Renal pelvis (tissue), 1 donor: ENCODE measurements at regions not wholly inside any gene's neighbourhood (a gene's known extent, or its start where the extent isn't known, plus 50 kb on each side); places are given as distances from the start of the nearest gene placed in this dataset.
"Not testable (repeated sequence)": the region's sequence is repeated elsewhere in the genome, so short reads cannot be mapped to it uniquely, and the experiment has no call there.

Experiments
- DNase-seq: peaks from one replicate; pipeline ENCODE4 v3.0.0-alpha.2; 2013

DNA sequence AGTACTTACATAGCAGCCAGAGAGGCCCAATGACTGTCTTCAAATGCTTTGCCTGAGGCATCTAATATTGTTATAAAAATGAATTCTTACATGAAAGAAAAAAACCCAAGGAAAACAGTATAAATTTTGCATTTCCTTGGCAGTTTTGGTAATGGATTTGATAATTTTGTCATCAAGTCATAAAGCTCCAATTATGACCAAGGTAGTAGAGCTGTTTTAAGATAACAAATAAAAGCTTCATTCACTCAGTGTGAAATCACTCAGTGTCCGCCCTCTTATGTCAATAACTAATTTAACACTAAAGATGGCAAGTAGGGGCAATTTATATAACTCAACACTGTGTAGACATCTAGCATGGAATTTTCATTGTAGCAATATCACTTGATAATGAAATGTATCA lies 193.9 kb downstream of the ANKRD7 start:
- DNase-seq: no peak

DNA sequence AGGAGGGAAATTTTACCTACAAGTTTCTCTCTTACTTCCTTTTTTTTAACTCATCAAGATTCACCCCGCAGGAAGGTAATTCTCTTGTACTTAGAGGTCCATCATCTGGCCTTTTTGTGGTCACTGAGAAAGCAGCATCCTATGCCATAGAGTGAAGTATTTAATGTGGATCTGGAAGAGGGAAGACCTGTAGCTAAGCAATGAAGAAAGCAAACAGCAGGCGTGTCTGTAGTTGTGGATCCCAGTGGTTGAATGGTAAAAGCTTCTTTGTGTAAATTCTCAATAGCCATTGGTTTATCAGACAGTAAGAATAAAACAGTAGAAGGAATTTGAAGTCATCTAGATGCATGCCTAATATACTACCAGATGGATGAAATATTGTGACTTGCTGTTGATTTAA lies 196.4 kb downstream of the ANKRD7 start:
- no peak for DNase-seq

DNA sequence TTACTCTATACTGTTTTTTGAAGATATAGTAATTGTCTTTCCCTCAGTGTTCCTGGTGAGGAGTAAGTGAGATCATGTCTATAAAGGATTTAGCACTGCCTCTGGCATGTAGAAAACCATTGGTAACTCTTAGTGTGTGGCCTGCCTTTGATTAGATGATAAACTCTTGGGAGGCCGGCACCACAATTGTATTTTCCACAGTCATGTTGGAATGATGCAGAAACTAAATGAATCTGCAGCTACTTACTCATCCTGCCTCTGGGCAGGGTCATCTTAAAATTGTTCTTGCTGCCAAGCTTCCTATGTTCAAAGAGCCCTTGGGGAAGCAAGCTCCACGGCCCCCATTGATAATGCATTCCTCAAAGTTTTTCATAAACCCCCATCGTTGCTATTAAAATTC lies 204.6 kb downstream of the ANKRD7 start:
- no peak for DNase-seq

DNA sequence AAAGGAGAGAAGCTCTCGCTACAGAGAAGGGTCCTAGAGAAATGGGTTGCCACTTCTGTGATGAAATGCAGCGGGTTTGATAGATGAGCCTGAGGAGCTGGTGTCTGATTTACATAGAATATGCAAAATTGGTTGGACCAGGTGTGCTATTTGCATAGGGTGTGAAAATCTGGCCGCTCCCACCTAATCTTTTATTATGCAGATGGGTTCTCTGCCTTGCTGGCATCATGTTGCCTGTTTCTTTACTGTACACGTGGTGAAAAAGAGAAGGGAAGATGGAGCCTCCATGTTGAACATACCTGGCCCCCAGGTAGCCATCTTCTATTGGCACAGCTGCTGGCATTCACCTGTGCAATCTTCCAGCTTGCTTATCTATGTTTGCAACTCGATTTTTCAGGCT lies 212.2 kb downstream of the ANKRD7 start:
- DNase-seq: no peak

DNA sequence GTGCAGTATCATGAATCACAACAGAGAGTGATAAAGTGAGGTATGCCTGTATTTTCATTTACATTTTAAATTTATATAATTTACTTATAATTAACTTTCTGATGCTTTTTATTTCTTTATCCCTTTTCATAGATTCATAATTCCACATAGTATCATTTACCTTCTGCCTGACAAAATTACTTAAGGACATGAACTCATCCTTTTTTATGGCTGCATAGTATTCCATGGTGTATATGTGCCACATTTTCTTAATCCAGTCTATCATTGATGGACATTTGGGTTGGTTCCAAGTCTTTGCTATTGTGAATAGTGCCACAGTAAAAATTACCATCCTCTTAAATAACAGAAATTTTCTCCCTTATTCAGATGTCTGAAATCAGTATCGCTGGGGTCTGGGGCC lies 224.5 kb downstream of the ANKRD7 start:
- DNase-seq: not testable (repeated sequence)

DNA sequence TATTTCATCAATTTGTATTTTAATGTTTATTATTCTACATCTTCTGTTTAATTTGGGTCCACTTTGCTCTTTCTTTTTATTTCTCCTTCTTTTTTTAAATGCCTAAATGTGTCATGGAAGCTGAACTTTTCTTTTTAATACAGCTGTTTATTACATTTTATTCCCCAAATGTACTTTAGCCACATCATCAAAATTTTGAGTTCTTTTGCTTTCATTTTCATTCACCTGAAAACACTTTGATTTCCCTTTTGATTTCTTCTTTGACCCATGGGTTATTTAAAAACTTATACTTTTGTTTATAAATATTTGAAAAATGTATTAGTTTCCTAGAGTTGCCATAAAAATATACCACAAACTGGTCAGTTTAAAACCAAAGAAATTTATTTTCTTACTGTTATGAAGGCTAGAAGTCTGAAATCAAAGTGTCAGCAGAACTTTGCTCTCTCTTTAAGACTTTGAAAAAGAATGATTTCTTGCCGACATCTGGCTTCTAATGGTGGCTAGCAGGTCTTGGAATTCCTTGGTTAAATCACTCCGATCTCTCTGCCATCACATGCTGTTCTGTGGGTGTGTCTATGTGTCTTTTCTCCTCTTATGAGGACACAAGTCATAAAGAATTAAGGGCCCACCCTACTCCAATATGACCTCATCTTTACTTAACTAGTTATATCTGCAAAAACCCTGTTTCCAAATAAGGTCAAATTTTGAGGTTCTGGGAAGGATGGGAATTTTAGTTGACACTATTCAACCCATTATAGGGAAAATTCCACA lies 225.5 kb downstream of the ANKRD7 start:
- no peak for DNase-seq

DNA sequence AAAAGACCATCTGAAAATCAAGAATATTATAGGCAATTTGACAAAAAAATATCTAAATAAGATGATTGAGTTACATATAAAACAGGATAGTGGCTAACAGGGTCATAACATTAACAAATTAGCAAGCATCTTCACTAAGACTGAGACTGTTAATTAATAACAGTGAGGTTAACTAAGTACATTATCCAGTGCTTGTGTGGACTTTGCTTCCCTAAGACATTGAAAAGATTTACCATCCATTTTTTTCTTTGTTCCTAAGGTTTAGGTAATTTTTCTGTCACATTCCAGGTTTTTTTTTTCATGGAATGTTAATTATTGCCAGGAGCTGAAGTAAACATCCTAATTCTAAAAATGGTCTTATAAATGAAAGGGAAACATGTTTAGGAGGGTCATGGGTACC lies 227.6 kb downstream of the ANKRD7 start:
- DNase-seq: peak; percentile 1

DNA sequence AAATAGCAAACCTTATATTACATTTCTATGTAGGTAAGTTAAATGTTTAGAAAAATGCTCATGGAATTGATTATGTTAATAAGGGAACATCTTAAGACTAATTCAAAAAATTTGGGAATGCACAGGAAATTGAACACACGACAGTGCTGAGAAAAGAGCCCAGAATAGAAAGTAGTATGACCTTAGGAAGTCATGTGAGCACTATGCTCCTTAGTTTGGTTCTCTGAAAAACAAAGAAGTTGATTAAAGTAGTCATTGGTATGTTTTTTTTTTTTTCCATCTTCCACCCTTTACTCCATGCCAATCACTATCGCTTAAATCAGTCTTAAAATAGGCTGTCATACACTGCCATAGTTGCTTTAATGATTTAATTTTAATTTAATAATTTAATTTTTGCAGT lies 242.9 kb downstream of the ANKRD7 start:
- DNase-seq: no peak

DNA sequence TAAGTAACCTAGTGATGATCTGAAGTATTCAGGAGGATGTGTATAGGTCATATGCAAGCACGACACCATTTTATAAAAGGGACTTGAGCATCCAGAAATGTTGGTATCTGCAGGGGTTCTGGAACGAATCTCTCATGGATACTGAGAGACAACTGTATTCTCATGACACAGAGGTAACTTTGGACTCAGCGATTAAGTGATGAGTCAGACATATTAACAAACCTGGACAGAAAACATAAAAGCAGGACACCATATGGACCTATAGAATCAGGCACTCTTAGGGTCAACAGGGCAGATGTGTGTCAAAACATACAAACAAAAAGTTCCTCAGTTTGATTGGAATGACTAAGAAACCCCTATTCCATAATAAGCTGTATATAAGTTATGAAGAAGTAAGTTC lies 248.1 kb downstream of the ANKRD7 start:
- no peak for DNase-seq

DNA sequence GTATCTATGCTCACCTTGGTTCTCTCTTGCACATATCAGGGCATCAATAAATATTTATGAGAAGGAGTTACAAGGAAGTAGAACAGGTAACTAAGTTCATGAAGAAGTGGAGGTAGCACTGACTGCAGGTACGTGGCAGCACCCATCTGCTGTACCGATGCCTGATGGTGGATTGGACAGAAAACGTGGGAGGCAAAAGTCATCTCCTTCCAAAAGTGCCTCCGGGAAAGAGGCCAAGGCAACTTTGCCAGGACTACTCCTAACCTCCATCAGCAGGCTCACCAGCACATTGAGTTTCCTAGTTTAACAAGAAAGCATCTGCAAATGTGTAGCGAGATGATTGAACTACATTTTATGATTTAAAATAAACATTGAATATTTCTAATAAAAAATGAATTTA lies 248.8 kb downstream of the ANKRD7 start:
- DNase-seq: no peak

DNA sequence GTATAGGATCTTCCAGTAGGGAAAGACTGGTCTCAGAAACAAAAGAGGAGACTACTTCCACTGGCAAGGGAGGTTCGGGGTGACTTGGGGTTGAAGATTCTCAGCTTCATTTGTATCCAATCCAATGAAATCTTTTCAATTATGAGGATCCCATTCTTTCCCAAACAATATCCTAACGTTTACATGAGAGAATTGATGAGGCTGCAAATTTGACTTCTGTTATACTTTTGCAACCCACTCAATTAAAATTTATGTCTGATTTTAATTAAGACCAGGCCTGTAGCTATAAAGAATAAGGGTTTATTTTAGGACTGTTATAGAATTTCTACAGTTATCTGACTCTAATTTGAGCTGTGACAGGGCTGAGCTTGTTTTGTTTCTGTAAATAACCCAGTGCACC lies 251.5 kb downstream of the ANKRD7 start:
- DNase-seq: no peak

DNA sequence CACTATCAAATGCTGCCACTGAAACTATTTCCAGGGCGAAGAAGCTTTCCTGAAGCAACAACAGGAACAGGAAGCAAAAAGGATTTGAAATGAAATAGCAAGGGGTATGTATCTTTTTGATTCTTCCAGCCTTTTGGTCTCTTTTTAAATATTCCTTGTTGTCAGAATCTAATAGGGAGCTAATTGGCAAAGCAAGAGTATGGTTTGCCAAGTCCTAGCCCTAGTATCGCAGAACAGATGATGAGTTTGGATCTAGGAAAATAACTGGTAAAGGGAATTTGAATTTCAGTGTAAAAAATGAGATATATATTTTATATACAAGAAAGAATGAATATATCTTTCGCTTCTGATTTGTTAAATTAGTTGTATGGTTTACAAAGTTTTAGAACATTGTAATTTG lies 252.5 kb downstream of the ANKRD7 start:
- no peak for DNase-seq

DNA sequence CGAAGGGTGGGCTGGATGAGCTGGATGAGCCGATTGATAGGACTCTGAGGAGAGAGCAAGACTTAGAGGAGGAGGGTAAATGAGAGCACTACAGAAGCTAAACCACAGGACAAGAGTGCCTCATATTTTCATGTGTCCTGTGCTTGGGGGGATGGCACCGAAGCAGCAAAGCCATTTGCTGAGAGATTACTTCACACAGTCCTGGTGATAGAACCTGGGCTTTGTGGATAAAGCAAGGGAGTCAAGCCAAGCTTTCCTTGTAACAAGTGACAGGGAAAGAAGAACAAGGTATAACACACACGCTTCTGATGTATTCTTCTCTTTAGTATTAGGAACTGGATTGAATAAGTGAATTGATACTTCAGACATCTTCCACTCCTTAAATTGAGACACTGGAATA lies 253.7 kb downstream of the ANKRD7 start:
- DNase-seq: no peak

DNA sequence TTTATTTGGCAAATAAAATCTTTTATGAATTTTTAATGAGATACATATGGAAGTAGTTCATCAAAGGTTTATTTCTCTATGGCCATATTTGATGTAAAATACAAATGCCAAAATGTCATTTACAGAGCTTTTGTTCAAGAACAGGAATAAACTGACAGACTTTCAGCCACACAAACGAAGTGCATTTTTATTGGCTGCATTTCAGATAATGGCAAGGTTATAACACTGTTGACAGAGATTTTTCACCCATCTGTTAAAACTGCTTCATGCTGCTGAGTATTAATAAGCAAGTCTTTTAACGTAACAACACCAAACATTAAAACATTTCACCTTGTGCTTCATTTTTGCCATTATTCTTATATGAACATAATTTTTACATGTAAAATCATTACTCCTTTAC lies 254.4 kb downstream of the ANKRD7 start:
- DNase-seq: no peak

DNA sequence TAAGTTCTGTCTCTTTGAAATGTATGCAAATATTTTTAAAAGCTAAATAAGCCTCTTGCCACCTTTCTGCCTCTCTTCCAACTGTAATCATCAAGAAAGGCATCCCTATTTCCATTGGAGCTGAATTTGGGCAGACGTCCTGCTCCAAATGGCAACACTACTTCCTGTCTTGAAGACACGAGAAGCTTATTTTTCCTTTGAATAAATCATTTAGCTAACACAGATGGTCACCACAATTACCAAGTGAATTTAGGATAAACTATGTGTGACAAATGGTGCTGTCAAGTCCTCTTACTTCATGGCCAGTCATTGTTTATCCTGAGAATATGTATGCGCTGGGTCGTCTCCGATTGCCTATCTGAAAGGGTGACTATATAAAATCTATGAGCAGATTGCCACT lies 268.0 kb downstream of the ANKRD7 start:
- DNase-seq: no peak

DNA sequence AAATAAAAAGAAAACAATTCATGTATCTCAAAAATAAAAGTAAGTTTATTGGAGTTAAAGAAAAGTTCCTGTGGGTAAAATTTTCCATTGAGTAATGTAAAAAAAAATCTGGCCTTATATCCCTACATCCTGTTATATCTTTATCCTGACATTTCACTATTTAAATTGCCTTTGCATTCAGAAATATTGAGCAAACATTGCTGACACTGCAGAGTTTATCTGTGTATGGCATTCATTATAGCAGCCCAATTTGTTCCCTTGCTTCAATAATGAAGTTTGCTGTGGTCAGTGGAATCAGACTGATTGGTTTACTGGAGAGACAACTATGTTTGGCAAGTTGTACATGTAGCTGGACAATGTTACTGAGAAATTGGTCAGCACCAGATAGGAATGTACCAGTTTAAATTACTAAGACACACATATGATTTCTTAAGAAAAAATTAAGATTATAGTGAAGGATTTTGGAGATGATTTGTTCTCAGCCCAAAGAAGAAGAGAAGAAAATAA lies 271.7 kb downstream of the ANKRD7 start:
- no peak for DNase-seq

DNA sequence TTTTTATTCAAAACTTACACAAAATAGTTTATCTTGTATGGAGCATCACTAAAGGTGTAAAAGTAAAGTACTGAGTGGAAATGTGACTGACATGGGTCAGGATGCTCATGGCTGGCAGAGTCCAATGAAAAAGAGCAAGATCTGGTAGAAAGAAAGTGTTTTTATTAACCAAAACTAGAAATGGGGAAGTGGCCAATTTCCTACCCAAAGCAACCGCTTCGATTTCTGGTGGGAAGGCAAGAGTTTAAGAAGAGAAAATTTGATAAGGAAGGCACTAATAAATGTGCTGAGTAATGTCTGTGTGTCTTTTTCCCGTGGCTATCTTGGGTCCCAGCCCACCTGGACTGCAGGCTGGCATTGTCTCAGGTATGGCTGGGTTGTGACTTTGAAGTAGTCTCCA lies 277.7 kb downstream of the ANKRD7 start:
- no peak for DNase-seq

DNA sequence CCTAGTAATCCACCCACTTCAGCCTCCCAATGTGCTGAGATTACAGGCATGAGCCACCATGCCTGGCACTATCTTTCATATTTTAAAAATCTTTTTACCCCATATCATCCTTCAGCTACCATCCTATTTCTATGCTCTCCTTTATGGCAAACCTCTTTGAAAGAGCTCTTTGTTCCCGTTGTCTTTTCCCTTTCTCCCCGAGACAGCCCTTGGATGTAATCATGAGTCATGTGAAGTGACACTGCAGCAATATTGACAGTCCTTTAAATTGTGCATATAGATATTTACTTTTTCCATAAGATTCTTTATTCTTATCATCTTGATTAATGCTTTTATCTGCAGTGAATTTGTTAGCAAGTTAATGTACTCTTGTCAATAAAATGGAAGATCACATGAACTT lies 286.6 kb downstream of the ANKRD7 start:
- no peak for DNase-seq

DNA sequence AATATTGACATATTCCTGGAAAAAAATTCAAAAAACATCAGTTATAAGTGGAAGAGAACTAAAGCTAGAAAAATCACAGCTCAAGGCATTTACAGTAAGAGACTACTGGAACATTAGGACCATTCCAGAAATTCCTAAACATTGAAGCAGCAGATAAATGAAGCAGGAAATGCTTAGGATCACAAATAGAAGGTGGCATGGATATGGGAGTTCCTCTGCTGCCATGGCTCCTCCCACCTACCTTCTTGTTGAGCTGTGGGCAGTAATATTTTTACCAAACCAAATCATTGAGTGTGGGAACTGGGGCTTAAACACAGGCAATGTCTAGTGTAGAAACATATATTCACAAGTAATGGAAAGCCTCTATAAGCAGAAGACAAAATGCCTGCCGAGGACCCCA lies 292.8 kb downstream of the ANKRD7 start:
- no peak for DNase-seq

DNA sequence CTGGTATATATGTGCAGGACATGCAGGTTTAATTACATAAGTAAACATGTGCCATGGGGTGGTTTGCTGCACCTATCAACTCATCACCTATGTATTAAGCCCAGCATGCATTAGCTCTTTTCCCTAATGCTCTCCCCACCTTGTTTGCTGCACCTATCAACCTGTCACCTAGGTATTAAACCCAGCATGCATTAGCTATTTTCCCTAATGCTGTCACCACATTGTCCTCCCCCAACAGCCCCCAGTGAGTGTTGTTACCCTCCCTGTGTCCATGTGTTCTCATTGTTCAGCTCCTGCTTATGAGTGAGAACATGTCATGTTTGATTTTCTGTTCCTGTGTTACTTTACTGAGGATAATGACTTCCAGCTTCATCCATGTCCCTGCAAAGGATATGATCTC lies 300.5 kb downstream of the ANKRD7 start:
- no peak for DNase-seq

DNA sequence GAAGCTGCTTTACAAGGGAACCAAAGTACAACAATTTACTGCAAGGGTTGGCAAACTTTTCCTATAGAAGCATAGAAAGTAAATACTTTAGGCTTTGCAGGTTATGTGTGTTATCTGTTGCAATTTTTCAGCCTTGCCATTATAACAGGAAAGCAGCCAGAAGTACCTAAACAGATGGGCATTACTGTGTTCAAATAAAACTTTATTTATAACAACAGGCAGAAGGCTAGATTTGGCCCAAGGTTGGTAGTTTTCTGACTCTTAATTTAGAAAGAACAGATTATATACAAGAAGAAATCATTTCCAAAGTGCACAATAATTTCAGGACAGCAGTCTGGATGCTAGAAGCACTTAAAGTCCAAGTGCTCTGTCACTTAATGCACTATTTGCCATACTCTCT lies 307.1 kb downstream of the ANKRD7 start:
- no peak for DNase-seq

DNA sequence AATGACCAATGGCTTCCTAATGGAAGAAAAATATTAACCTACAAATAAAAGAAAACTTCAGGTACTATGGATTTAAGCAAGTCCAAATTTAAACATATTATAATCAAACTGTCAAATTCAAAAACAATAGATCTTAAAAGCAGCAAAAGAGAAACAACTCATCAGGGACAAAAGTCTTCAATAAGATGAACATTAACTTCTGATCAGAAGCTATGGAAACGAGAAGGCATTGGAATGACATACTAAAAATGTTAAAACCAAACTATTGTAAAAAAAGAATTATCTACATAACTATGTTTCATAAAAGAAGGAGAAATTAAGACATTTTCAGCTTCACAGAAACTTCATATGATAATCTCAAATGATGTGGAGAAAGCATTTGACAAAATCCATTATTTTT lies 334.7 kb downstream of the ANKRD7 start:
- no peak for DNase-seq

DNA sequence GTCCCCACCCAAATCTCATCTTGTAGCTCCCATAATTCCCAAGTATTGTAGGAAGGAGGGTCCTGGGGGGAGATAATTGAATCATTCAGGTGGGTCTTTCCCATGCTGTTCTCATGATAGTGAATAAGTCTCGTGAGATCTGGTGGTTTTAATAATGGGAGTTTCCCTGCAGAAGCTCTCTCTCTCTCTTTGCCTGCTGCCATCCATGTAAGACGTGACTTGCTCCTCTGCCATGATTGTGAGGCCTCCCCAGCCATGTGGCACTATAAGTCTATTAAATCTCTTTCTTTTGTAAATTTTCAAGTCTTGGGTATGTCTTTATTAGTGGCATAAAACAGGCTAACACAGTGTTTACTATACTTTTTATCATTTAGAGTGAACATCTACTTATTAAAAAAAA lies 338.8 kb downstream of the ANKRD7 start:
- no peak for DNase-seq

DNA sequence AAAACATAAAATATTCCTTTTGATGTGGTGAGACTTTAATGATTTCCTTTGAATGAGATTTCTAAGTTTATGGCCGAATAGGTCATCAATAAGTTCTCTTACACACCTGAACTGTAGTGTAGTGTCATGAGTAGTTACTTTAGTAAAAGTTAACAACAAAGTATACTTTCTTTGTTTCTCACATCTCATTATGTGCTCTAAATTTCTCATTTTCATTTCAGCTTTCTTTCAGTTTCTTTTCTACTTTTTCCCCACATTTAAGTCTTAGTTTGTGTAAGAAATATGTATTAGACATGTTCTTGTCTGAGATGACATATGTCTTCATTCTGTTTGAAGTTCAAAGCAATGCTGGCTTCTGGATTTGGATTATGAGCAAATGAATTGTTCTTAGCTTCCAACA lies 348.1 kb downstream of the ANKRD7 start:
- no peak for DNase-seq
